Adrenal gland (tissue), 5 donors: ENCODE measurements at regions not wholly inside any gene's neighbourhood (a gene's known extent, or its start where the extent isn't known, plus 50 kb on each side); places are given as distances from the start of the nearest gene placed in this dataset.

ENCODE experiments used
- CTCF ChIP-seq, 6 experiments: fragments of 450-650 bp in 4 of 6; fragments of 200-600 bp in 2 of 6; sonication (generic) in 1 of 6; IDR thresholded peaks; 1 replicate in 5 of 6; 2 replicates in 1 of 6; pipeline versions ENCODE4 v1.5.1 to v1.8.0; 2016 to 2021; ENCODE audit warnings: antibody characterized with exemption in 6 of 6, mild to moderate bottlenecking in 2 of 6, moderate library complexity in 1 of 6
- POLR2A ChIP-seq, 2 donors: fragments of 450-650 bp; IDR thresholded peaks; one replicate each; pipeline ENCODE4 v1.6.1; 2017; ENCODE audit warnings: antibody characterized with exemption in 2 of 2, mild to moderate bottlenecking in 2 of 2, moderate library complexity in 1 of 2
- donor health status: DM: no; HTN: no; CAD: no.

GRCh38 chr12:46692606-46693005 lies 133.2 kb downstream of the SLC38A4 start:
- TF ChIP-seq CTCF (IDR thresholded peaks at IDR 0.05) (no peak), POLR2A (IDR thresholded peaks at IDR 0.05) (no peak)
